Central memory CD8-positive, alpha-beta T cell (primary cell): ENCODE measurements at regions not wholly inside any gene's neighbourhood (a gene's known extent, or its start where the extent isn't known, plus 50 kb on each side); places are given as distances from the start of the nearest gene placed in this dataset.

ENCODE experiments used
- ATAC-seq: fragments of 150-1000 bp; cut with Tn5 transposase; replicated peaks from 2 replicates; pipeline ENCODE4 v1.10.0; 2022; ENCODE audit warnings: mild to moderate bottlenecking, moderate FRiP score, moderate number of reproducible peaks; ENCODE audit not compliant: poor library complexity, severe bottlenecking; ENCODE audit errors: extremely low read depth
- DNase-seq, 2 donors: peaks; one replicate each; pipeline ENCODE4 v3.0.0; 2021; ENCODE audit warnings: low spot score in 2 of 2
- H3K27ac Mint-ChIP-seq: one replicate; pipeline ENCODE4 v1.8.0; 2022; ENCODE audit warnings: low read depth, mild to moderate bottlenecking, moderate library complexity, mixed read lengths
- H3K27me3 Mint-ChIP-seq: one replicate; pipeline ENCODE4 v1.8.0; 2022; ENCODE audit warnings: mixed read lengths
- H3K36me3 Mint-ChIP-seq: one replicate; pipeline ENCODE4 v1.8.0; 2022; ENCODE audit warnings: mild to moderate bottlenecking, moderate library complexity, mixed read lengths; ENCODE audit not compliant: insufficient read depth
- H3K4me1 Mint-ChIP-seq: one replicate; pipeline ENCODE4 v1.8.0; 2022; ENCODE audit warnings: mixed read lengths
- H3K4me3 Mint-ChIP-seq: one replicate; pipeline ENCODE4 v1.8.0; 2022; ENCODE audit warnings: mild to moderate bottlenecking, moderate library complexity, mixed read lengths
- H3K9me3 Mint-ChIP-seq: one replicate; pipeline ENCODE4 v1.8.0; 2022; ENCODE audit warnings: mixed read lengths

- ATAC-seq (no peak), DNase-seq (no peak)
- Mint-ChIP-seq H3K9me3 (peaks cover 33% of the 10 kb centered on the region), H3K36me3 (peaks cover 3% of the 10 kb centered on the region), H3K4me3 (no peak overlapping the region), H3K4me1 (no peaks in the 10 kb centered on the region), H3K27ac (no peak overlapping the region), H3K27me3 (no peaks in the 10 kb centered on the region)
Observed at GRCh38 chr19:27765397-27765796, 1447.6 kb downstream of the UQCRFS1 start.

GRCh38 chr19:27764186-27764804 is 1448.7 kb downstream of the UQCRFS1 start:
- ATAC-seq (no peak), DNase-seq (no peak)
- H3K36me3 Mint-ChIP-seq = peaks cover 3% of the 10 kb centered on the region
- H3K4me3 Mint-ChIP-seq = no peak overlapping the region
- H3K9me3 Mint-ChIP-seq = peaks cover 26% of the 10 kb centered on the region
- H3K27ac Mint-ChIP-seq = no peak overlapping the region
- H3K4me1 Mint-ChIP-seq = no peaks in the 10 kb centered on the region
- no peaks in the 10 kb centered on the region for H3K27me3 Mint-ChIP-seq

GRCh38 chr19:27762933-27763332 is 1450.0 kb downstream of the UQCRFS1 start:
- Mint-ChIP-seq H3K4me1 (no peaks in the 10 kb centered on the region), H3K27ac (no peak overlapping the region), H3K4me3 (no peak overlapping the region), H3K9me3 (peaks cover 26% of the 10 kb centered on the region), H3K36me3 (peaks cover 3% of the 10 kb centered on the region), H3K27me3 (no peaks in the 10 kb centered on the region)
- DNase-seq (no peak), ATAC-seq (no peak)

GRCh38 chr19:27759896-27760295 is 1453.1 kb downstream of the UQCRFS1 start:
- H3K27me3 Mint-ChIP-seq = no peaks in the 10 kb centered on the region
- no peak overlapping the region for H3K27ac Mint-ChIP-seq
- peaks cover 26% of the 10 kb centered on the region for H3K9me3 Mint-ChIP-seq
- ATAC-seq (no peak), DNase-seq (no peak)
- peaks cover 3% of the 10 kb centered on the region for H3K36me3 Mint-ChIP-seq
- H3K4me1 Mint-ChIP-seq = no peaks in the 10 kb centered on the region
- no peak overlapping the region for H3K4me3 Mint-ChIP-seq

- no peaks in the 10 kb centered on the region for H3K4me1 Mint-ChIP-seq
- ATAC-seq (no peak), DNase-seq (no peak)
- peaks cover 20% of the 10 kb centered on the region for H3K9me3 Mint-ChIP-seq
- no peak overlapping the region for H3K27ac Mint-ChIP-seq
- no peak overlapping the region for H3K4me3 Mint-ChIP-seq
- H3K27me3 Mint-ChIP-seq = no peaks in the 10 kb centered on the region
- no peaks in the 10 kb centered on the region for H3K36me3 Mint-ChIP-seq
Observed at GRCh38 chr19:27758626-27759505, 1454.1 kb downstream of the UQCRFS1 start.

- Mint-ChIP-seq H3K9me3 (no peaks in the 10 kb centered on the region), H3K4me3 (no peak overlapping the region), H3K27me3 (no peaks in the 10 kb centered on the region), H3K4me1 (no peaks in the 10 kb centered on the region), H3K36me3 (no peaks in the 10 kb centered on the region), H3K27ac (no peak overlapping the region)
- DNase-seq (no peak), ATAC-seq (no peak)
Observed at GRCh38 chr19:27754700-27755099, 1458.3 kb downstream of the UQCRFS1 start.

GRCh38 chr19:27753622-27754021 is 1459.3 kb downstream of the UQCRFS1 start:
- no peak overlapping the region for H3K27ac Mint-ChIP-seq
- H3K27me3 Mint-ChIP-seq = no peaks in the 10 kb centered on the region
- H3K36me3 Mint-ChIP-seq = no peaks in the 10 kb centered on the region
- H3K4me1 Mint-ChIP-seq = no peaks in the 10 kb centered on the region
- DNase-seq (no peak), ATAC-seq (no peak)
- no peaks in the 10 kb centered on the region for H3K9me3 Mint-ChIP-seq
- no peak overlapping the region for H3K4me3 Mint-ChIP-seq

GRCh38 chr19:27752530-27753184 is 1460.3 kb downstream of the UQCRFS1 start:
- no peaks in the 10 kb centered on the region for H3K36me3 Mint-ChIP-seq
- H3K27me3 Mint-ChIP-seq = no peaks in the 10 kb centered on the region
- no peak overlapping the region for H3K27ac Mint-ChIP-seq
- H3K4me1 Mint-ChIP-seq = no peaks in the 10 kb centered on the region
- no peak overlapping the region for H3K4me3 Mint-ChIP-seq
- DNase-seq = no peak
- H3K9me3 Mint-ChIP-seq = no peaks in the 10 kb centered on the region
- ATAC-seq = no peak

- Mint-ChIP-seq H3K4me1 (peaks cover 10% of the 10 kb centered on the region), H3K27ac (no peak overlapping the region), H3K36me3 (no peaks in the 10 kb centered on the region), H3K27me3 (no peaks in the 10 kb centered on the region), H3K9me3 (no peaks in the 10 kb centered on the region), H3K4me3 (no peak overlapping the region)
- ATAC-seq (no peak), DNase-seq (no peak)
Observed at GRCh38 chr19:27751044-27751391, 1461.9 kb downstream of the UQCRFS1 start.

- Mint-ChIP-seq H3K4me1 (peaks cover 12% of the 10 kb centered on the region), H3K27ac (no peak overlapping the region)
Observed at GRCh38 chr19:27750391-27751043, 1462.4 kb downstream of the UQCRFS1 start.

GRCh38 chr19:27748551-27749152 is 1464.3 kb downstream of the UQCRFS1 start:
- DNase-seq = no peak
- H3K27ac Mint-ChIP-seq = no peak overlapping the region
- no peaks in the 10 kb centered on the region for H3K27me3 Mint-ChIP-seq
- no peaks in the 10 kb centered on the region for H3K36me3 Mint-ChIP-seq
- H3K4me3 Mint-ChIP-seq = no peak overlapping the region
- ATAC-seq = no peak
- H3K9me3 Mint-ChIP-seq = no peaks in the 10 kb centered on the region
- peaks cover 12% of the 10 kb centered on the region for H3K4me1 Mint-ChIP-seq

More at GRCh38 chr19:27750391-27751043, 1462.4 kb downstream of the UQCRFS1 start:
- no peaks in the 10 kb centered on the region for H3K36me3 Mint-ChIP-seq
- ATAC-seq = no peak
- no peak overlapping the region for H3K4me3 Mint-ChIP-seq
- no peaks in the 10 kb centered on the region for H3K27me3 Mint-ChIP-seq
- DNase-seq = no peak
- no peaks in the 10 kb centered on the region for H3K9me3 Mint-ChIP-seq

GRCh38 chr19:27746691-27747380 is 1466.1 kb downstream of the UQCRFS1 start:
- H3K4me3 Mint-ChIP-seq = no peak overlapping the region
- no peak overlapping the region for H3K27ac Mint-ChIP-seq
- no peaks in the 10 kb centered on the region for H3K9me3 Mint-ChIP-seq
- no peaks in the 10 kb centered on the region for H3K27me3 Mint-ChIP-seq
- no peak for DNase-seq
- H3K36me3 Mint-ChIP-seq = no peaks in the 10 kb centered on the region
- H3K4me1 Mint-ChIP-seq = peaks cover 12% of the 10 kb centered on the region
- ATAC-seq = no peak
